ENCODE measurements at regions not wholly inside any gene's neighbourhood (a gene's known extent, or its start where the extent isn't known, plus 50 kb on each side); places are given as distances from the start of the nearest gene placed in this dataset.
"Not testable (repeated sequence)": the region's sequence is repeated elsewhere in the genome, so short reads cannot be mapped to it uniquely, and the experiment has no call there.

GRCh38 chr2:129918604-129919003 lies 60.9 kb upstream of the RAB6C start:
- Histone ChIP-seq H3K9ac (no peak overlapping the region), H2AFZ (ENCODE audit: low read depth) (no peak overlapping the region), H3K4me3 (IDR thresholded peaks at IDR 0.05; ENCODE audit: insufficient read depth, low read depth, low read length) (no peak overlapping the region), H4K20me1 (ENCODE audit: insufficient read depth) (no peaks in the 10 kb centered on the region), H3K4me2 (no peak overlapping the region), H3K79me2 (ENCODE audit: insufficient read depth, low read depth) (no peaks in the 10 kb centered on the region), H3K36me3 (ENCODE audit: insufficient read depth) (no peaks in the 10 kb centered on the region), H3K4me1 (ENCODE audit: low read depth, poor library complexity, severe bottlenecking) (no peaks in the 10 kb centered on the region), H3K27ac (no peak overlapping the region), H3K27me3 (ENCODE audit: insufficient read depth, low read depth) (no peaks in the 10 kb centered on the region)
- no peak for TF ChIP-seq CTCF (conservative IDR thresholded peaks at IDR 0.05; ENCODE audit: low read depth, low read length)

GRCh38 chr2:129922571-129923264 lies 56.7 kb upstream of the RAB6C start:
- Histone ChIP-seq H3K4me1 (ENCODE audit: low read depth, poor library complexity, severe bottlenecking) (no peaks in the 10 kb centered on the region), H3K9ac (no peak overlapping the region), H4K20me1 (ENCODE audit: insufficient read depth) (no peaks in the 10 kb centered on the region), H3K79me2 (ENCODE audit: insufficient read depth, low read depth) (no peaks in the 10 kb centered on the region), H2AFZ (ENCODE audit: low read depth) (peak overlapping the region; percentile 68), H3K27ac (no peak overlapping the region), H3K36me3 (ENCODE audit: insufficient read depth) (no peaks in the 10 kb centered on the region), H3K27me3 (ENCODE audit: insufficient read depth, low read depth) (no peaks in the 10 kb centered on the region), H3K4me3 (IDR thresholded peaks at IDR 0.05; ENCODE audit: insufficient read depth, low read depth, low read length) (no peak overlapping the region), H3K4me2 (peak overlapping the region; percentile 64; the same call in 1 of the 2 replicates)
- TF ChIP-seq CTCF (conservative IDR thresholded peaks at IDR 0.05; ENCODE audit: low read depth, low read length) = no peak

- TF ChIP-seq CTCF (conservative IDR thresholded peaks at IDR 0.05; ENCODE audit: low read depth, low read length) = peak; percentile 69; the same call in 1 of the 2 replicates
- Histone ChIP-seq H3K4me3 (IDR thresholded peaks at IDR 0.05; ENCODE audit: insufficient read depth, low read depth, low read length) (no peak overlapping the region), H3K9ac (no peak overlapping the region), H4K20me1 (ENCODE audit: insufficient read depth) (no peaks in the 10 kb centered on the region), H2AFZ (ENCODE audit: low read depth) (peak overlapping the region; percentile 68), H3K27ac (no peak overlapping the region), H3K36me3 (ENCODE audit: insufficient read depth) (no peaks in the 10 kb centered on the region), H3K79me2 (ENCODE audit: insufficient read depth, low read depth) (no peaks in the 10 kb centered on the region), H3K4me2 (peak overlapping the region; percentile 64), H3K27me3 (ENCODE audit: insufficient read depth, low read depth) (no peaks in the 10 kb centered on the region), H3K4me1 (ENCODE audit: low read depth, poor library complexity, severe bottlenecking) (no peaks in the 10 kb centered on the region)
Measured at GRCh38 chr2:129923265-129924091, 56.0 kb upstream of the RAB6C start.

- H3K79me2 ChIP-seq (ENCODE audit: insufficient read depth, low read depth); H3K4me1 ChIP-seq (ENCODE audit: low read depth, poor library complexity, severe bottlenecking); H4K20me1 ChIP-seq (ENCODE audit: insufficient read depth); H3K4me2 ChIP-seq; H3K4me3 ChIP-seq (IDR thresholded peaks at IDR 0.05; ENCODE audit: insufficient read depth, low read depth, low read length); H2AFZ ChIP-seq (ENCODE audit: low read depth); H3K27ac ChIP-seq; H3K36me3 ChIP-seq (ENCODE audit: insufficient read depth); H3K27me3 ChIP-seq (ENCODE audit: insufficient read depth, low read depth); H3K9ac ChIP-seq: not testable (repeated sequence)
- TF ChIP-seq CTCF (conservative IDR thresholded peaks at IDR 0.05; ENCODE audit: low read depth, low read length) = peak; percentile 1; the same call in 1 of the 2 replicates
Measured at GRCh38 chr2:129924115-129924514, 55.4 kb upstream of the RAB6C start.

Measured in KMS-11 (cell line).